Activated CD4-positive, alpha-beta T cell treated with anti-CD3 and anti-CD28 coated beads, Interleukin-2, Interleukin-6, amounts not matched to agents 100 ng/mL and 50 ng/mL, durations not matched to agents 16 hours and 8 hours (primary cell): ENCODE measurements at regions not wholly inside any gene's neighbourhood (a gene's known extent, or its start where the extent isn't known, plus 50 kb on each side); places are given as distances from the start of the nearest gene placed in this dataset.

Experiments used
- DNase-seq: peaks from one replicate; pipeline ENCODE4 v3.0.0-alpha.2; 2020

- no peak for DNase-seq
These were observed 61.8 kb upstream of the CALCR start for GRCh38 chr7:93636276-93636675.

- DNase-seq, result no peak
These were observed 57.8 kb upstream of the CALCR start for GRCh38 chr7:93632371-93632770.

GRCh38 chr7:93629291-93629801, 54.8 kb upstream of the CALCR start:
- no peak for DNase-seq

- no peak for DNase-seq
These were observed 52.3 kb upstream of the CALCR start for GRCh38 chr7:93626869-93627268.
